ENCODE measurements at regions not wholly inside any gene's neighbourhood (a gene's known extent, or its start where the extent isn't known, plus 50 kb on each side); places are given as distances from the start of the nearest gene placed in this dataset.

- in situ Hi-C loops (cut with HindIII; ENCODE audit: low sequenced_read_pairs) = no loop called here
These were observed 240.1 kb upstream of the CTSO start for GRCh38 chr4:156193800-156194199.

GRCh38 chr4:156193106-156193505 lies 239.4 kb upstream of the CTSO start:
- in situ Hi-C loops (cut with HindIII; ENCODE audit: low sequenced_read_pairs) = no loop called here

GRCh38 chr4:156192033-156192432 lies 238.4 kb upstream of the CTSO start:
- in situ Hi-C loops (cut with HindIII; ENCODE audit: low sequenced_read_pairs) = no loop called here

GRCh38 chr4:156191044-156191781 lies 237.5 kb upstream of the CTSO start:
- in situ Hi-C loops (cut with HindIII; ENCODE audit: low sequenced_read_pairs) = no loop called here

- in situ Hi-C loops (cut with HindIII; ENCODE audit: low sequenced_read_pairs) = no loop called here
These were observed 236.9 kb upstream of the CTSO start for GRCh38 chr4:156190615-156191014.

- in situ Hi-C loops (cut with HindIII; ENCODE audit: low sequenced_read_pairs) = no loop called here
These were observed 234.9 kb upstream of the CTSO start for GRCh38 chr4:156188596-156188995.

GRCh38 chr4:156186111-156186510 lies 232.4 kb upstream of the CTSO start:
- in situ Hi-C loops (cut with HindIII; ENCODE audit: low sequenced_read_pairs) = no loop called here

GRCh38 chr4:156185514-156186055 lies 231.9 kb upstream of the CTSO start:
- in situ Hi-C loops (cut with HindIII; ENCODE audit: low sequenced_read_pairs) = no loop called here

- in situ Hi-C loops (cut with HindIII; ENCODE audit: low sequenced_read_pairs) = no loop called here
These were observed 228.6 kb upstream of the CTSO start for GRCh38 chr4:156182269-156182668.

GRCh38 chr4:156177941-156178340 lies 224.3 kb upstream of the CTSO start:
- in situ Hi-C loops (cut with HindIII; ENCODE audit: low sequenced_read_pairs) = no loop called here

- in situ Hi-C loops (cut with HindIII; ENCODE audit: low sequenced_read_pairs) = no loop called here
These were observed 223.2 kb upstream of the CTSO start for GRCh38 chr4:156176896-156177295.

GRCh38 chr4:156173937-156174336 lies 220.3 kb upstream of the CTSO start:
- in situ Hi-C loops (cut with HindIII; ENCODE audit: low sequenced_read_pairs) = no loop called here

GRCh38 chr4:156173486-156173885 lies 219.8 kb upstream of the CTSO start:
- in situ Hi-C loops (cut with HindIII; ENCODE audit: low sequenced_read_pairs) = no loop called here

- in situ Hi-C loops (cut with HindIII; ENCODE audit: low sequenced_read_pairs) = no loop called here
These were observed 216.2 kb upstream of the CTSO start for GRCh38 chr4:156169861-156170260.

GRCh38 chr4:156169011-156169410 lies 215.3 kb upstream of the CTSO start:
- in situ Hi-C loops (cut with HindIII; ENCODE audit: low sequenced_read_pairs) = no loop called here

- in situ Hi-C loops (cut with HindIII; ENCODE audit: low sequenced_read_pairs) = no loop called here
These were observed 214.6 kb upstream of the CTSO start for GRCh38 chr4:156168288-156168687.

GRCh38 chr4:156158747-156159146 lies 205.1 kb upstream of the CTSO start:
- in situ Hi-C loops (cut with HindIII; ENCODE audit: low sequenced_read_pairs) = no loop called here

GRCh38 chr4:156154978-156155377 lies 201.3 kb upstream of the CTSO start:
- in situ Hi-C loops (cut with HindIII; ENCODE audit: low sequenced_read_pairs) = no loop called here

GRCh38 chr4:156146571-156146970 lies 192.9 kb upstream of the CTSO start:
- in situ Hi-C loops (cut with HindIII; ENCODE audit: low sequenced_read_pairs) = no loop called here

GRCh38 chr4:156144961-156145360 lies 191.3 kb upstream of the CTSO start:
- in situ Hi-C loops (cut with HindIII; ENCODE audit: low sequenced_read_pairs) = no loop called here

GRCh38 chr4:156138781-156139280 lies 185.2 kb upstream of the CTSO start:
- in situ Hi-C loops (cut with HindIII; ENCODE audit: low sequenced_read_pairs) = no loop called here

- in situ Hi-C loops (cut with HindIII; ENCODE audit: low sequenced_read_pairs) = no loop called here
These were observed 184.2 kb upstream of the CTSO start for GRCh38 chr4:156137679-156138473.

Measured in endothelial cell of hepatic sinusoid (primary cell).